ENCODE measurements at regions not wholly inside any gene's neighbourhood (a gene's known extent, or its start where the extent isn't known, plus 50 kb on each side); places are given as distances from the start of the nearest gene placed in this dataset.
"Not testable (repeated sequence)": the region's sequence is repeated elsewhere in the genome, so short reads cannot be mapped to it uniquely, and the experiment has no call there.

DNA sequence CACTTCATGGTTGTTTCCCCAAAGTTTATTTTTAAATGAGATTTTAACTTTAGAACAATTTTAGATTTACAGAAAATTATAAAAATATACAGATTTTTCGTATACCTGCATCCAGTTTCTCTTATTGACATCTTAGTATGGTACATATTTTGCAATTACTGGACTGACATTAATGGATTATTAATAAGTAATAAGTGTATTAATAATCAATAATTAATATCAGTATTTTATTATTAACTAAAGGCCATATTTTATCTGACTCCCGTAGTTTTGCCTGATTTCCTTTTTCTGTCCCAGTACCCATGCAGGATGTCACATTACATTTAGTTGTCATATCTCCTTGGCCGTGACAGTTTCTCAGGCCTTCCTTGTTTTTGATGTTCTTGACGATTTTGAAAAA lies 307.0 kb downstream of the C6orf118 start:
- no peak for DNase-seq

GRCh38 chr6:165001502-165002157 lies 307.8 kb downstream of the C6orf118 start:
- no peak for DNase-seq

DNA sequence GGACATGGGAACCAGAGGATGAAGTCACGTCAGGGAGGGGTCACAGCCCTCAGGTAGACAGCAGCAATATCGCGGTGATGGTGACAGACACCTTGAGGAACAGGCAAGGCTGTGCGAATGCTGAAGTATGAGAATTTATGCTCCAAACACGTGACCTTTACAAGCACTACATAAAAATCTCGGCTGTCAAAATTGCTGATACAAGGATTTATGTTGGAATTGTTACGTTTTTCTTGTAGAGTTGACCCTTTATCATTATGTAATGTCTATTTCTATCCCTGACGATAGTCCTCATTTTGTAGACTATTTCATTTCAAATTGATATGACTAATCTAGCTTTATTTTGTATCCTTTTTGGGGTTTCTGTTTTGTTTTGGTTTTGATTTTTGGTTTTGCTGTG lies 311.1 kb downstream of the C6orf118 start:
- DNase-seq = no peak

GRCh38 chr6:164996838-164997237 lies 312.6 kb downstream of the C6orf118 start:
- DNase-seq = no peak

DNA sequence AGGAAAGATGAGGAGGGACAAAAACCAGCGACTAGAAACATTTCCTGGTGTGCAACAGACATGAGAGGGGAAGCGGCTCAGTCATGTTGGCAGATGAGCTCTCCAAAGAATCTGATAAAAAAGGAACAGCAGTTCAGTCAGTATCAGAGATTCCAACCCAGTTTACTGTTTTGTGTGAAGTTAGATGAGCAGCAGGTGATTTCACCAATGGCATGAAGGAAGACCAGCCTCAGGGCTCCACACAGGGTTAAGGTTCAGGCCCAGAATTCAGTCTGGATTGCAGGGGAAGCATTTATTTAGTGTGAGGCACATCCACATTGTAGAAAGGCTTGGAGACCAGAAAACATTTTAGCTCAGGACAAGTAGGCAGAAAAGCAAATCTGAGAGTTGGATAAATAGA lies 317.8 kb downstream of the C6orf118 start:
- no peak for DNase-seq

DNA sequence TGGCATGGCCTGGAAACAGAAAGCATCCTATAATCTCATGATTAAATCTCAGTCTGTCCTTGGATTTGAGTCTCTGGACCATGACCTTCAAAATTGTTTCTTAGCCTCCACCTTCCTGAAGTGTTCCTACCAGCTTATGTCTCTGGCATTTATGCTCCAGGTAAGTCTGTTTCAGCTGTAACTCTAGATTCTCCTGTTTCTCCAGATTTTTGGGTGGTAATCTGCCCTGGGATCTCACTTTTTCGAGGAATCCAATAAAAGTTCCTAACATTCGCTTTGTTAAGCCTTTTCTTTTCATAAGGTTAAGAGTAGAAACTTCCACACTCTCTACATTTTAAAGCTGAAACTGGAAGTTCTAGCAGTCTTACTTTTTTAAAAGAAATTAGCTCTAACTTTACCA lies 318.5 kb downstream of the C6orf118 start:
- no peak for DNase-seq

GRCh38 chr6:164982389-164982788 lies 327.0 kb downstream of the C6orf118 start:
- DNase-seq = no peak

DNA sequence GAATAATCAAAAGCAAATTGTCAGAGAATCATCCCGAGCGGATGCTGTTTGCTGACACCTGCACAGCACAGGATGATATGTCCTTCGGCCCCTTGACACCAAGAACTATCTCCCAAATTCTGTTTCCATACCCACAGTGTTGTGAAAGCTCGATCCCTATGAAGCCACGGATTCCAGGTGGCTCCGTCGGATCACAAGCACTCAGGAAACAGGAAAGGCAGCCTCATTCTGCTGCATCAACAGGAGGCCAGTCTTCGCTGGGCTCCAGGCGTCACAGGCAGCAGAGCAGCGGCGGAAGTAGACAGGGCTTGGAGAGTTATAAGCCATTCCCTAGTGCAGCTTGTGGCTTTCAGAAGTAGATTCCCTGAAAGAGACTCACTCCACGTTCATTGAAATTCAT lies 342.3 kb downstream of the C6orf118 start:
- DNase-seq = no peak

DNA sequence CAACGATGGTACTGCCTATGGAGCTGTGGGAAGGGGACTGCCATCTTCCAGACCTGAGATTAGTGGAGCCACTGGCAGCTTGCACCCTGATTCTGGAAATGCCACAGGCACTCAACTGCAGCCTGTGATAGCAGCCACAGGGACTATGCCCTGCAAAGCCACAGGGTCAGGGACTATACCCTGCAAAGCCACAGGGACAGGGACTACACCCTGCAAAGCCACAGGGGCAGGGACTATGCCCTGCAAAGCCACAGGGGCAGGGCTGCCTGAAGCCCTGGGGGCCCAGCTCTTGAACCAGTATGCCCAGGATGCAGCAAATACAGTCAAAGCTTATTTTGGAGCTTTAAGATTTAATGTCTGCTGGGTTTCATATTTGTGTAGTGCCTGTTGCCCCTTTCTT lies 346.6 kb downstream of the C6orf118 start:
- no peak for DNase-seq

- no peak for DNase-seq
These were observed 362.2 kb downstream of the C6orf118 start for GRCh38 chr6:164947164-164947563.

DNA sequence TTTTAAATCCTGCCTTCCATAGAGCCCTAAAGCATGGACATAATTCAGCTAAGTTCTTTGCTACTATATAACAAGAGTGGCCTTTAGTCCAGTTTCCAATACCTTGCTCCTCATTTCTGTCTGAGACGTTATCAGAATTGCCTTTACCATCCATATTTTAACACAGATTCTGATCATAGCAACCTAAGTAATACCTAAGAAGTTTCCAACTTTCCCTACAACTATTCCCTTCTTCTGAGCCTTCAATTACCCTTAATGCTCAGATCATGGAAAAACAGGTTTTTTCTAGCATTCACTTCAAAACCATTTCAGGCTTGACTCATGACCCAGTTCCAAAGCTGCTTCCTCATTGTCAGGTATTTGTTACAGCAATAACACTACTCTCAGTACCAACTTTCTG lies 367.1 kb downstream of the C6orf118 start:
- no peak for DNase-seq

GRCh38 chr6:164933238-164933794 lies 376.1 kb downstream of the C6orf118 start:
- not testable (repeated sequence) for DNase-seq

GRCh38 chr6:164929408-164929977 lies 379.9 kb downstream of the C6orf118 start:
- DNase-seq = no peak

DNA sequence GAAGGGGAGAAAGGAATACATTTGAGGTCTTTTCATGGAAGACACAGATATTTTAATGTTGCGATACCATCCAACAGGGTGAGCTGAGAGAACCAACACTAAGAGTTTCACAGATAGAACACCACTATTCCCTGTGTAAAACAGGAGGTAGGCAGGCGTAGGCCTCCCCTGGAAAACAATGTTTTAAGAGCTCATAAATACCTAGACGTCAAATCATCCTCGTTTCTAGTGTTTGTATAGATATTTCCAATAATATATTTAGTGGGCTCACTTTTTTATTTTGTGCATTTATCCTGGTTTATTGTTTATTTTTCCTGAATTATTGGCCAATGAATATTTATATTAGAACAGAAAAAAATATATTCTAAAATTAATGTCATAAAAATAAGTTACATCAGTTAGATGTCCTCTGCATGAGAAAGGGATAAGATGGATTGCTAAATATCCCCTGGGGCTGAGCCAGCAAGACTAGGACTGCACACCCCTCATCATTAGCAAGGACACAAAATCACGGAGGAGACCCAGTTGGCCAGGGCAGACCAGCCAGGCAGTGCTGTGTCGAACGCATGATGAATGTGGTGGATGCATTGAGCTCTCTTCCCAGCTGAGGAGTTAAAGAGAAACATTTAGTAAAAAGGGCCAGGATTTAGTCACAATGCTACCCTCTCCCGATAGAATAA lies 380.5 kb downstream of the C6orf118 start:
- no peak for DNase-seq

- DNase-seq = no peak
These were observed 381.2 kb downstream of the C6orf118 start for GRCh38 chr6:164928057-164928727.

- DNase-seq = peak; percentile 51
These were observed 381.9 kb downstream of the C6orf118 start for GRCh38 chr6:164927288-164928056.

DNA sequence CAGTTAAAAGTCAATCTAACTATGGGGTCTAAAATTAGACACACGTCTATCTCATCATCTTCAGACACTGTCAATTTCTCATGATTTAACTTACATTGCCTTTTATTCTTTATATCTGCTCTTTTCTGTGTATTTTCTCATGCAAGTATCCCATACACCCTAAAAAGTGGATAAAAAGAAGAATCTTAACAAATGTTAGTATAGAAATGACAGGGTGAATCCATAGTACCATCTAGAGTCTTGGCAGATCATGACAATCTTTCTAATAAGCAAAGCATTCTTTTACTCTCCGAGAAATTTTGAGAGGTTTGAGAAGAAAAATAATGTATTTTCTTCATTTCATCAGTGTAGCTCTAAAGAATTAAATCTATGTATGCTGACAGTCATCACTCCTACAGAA lies 382.7 kb downstream of the C6orf118 start:
- DNase-seq = no peak

- DNase-seq = no peak
These were observed 383.5 kb downstream of the C6orf118 start for GRCh38 chr6:164925681-164926530.

- DNase-seq = no peak
These were observed 384.7 kb downstream of the C6orf118 start for GRCh38 chr6:164924674-164925073.

DNA sequence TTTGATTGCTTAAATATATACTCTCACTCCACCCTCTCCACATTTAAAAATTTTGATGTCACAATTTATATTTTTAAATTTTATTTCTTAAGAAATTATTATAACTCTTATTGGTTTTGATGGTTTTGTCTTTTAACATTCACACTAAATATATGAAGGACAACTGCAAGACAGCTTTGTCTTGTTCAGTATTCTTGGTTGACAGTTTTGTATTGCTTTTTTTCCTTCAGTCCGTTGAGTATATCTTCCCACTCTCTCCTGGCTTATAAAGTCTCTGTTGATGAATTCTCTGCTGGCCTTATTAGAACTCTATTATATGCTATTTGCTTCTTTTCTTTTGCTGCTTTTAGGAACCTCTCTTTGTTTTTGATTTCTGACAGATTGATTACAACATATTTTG lies 392.2 kb downstream of the C6orf118 start:
- no peak for DNase-seq

DNA sequence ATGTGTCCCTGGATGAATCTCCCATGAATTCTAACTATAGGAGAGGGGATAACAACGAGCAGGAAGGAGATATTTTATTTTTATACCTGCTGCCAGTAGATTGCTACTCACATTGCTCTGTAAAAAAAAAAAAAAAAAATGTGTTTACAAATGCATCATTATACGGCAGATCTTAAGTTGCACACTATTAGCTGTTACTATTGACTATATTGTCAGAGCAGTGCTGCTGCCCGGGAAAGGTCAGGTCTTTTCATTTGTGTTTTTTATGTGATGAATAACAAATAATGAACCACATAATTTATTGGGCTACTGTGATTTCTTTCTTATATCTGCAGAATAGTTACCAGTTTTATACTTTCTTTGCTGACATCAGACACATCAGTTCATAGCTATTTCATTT lies 393.3 kb downstream of the C6orf118 start:
- no peak for DNase-seq
